IPS DF 4.7 (cell line): ENCODE measurements at regions not wholly inside any gene's neighbourhood (a gene's known extent, or its start where the extent isn't known, plus 50 kb on each side); places are given as distances from the start of the nearest gene placed in this dataset.

Source experiments
- DNase-seq: peaks from one replicate; pipeline ENCODE4 v3.0.0-alpha.2; 2013; ENCODE audit warnings: low spot score; ENCODE audit errors: extremely low read depth

DNA sequence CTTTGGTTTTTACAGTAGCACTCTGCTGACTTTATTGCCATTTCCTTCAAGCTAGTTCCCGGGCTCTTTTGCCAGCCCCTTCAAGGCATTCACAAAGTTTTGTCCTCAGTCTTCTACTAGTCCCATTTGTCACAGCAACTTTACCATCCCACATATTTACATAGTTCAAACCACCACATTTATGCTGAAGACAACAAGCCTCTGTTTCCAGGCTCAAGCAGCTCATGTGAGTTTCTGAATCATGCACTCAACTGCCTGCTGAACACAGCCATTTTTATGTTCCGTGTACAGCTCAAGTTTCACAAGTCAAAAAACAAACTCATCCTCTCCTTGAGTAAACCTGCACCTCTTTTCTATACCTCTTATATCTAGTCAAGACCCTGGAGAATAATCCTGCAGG lies 977.0 kb upstream of the SLC10A2 start:
- DNase-seq: no peak

DNA sequence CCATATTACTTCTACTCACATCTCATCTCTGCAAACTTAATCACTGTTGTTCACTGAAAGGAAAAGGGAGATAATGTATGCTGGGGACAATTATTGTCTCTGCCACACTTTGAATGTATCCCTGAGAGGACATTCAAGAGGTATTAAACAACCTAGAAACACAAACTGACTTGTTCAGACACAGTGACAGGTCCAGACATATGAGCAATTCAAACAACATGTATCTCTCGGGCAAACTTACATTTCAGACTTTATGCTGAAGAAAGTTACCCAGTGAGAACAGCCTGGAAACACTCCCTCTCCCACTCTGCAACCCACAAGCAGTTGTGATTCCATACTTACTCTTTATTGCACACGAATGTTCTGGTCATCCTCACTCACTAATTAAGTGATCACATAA lies 968.7 kb upstream of the SLC10A2 start:
- no peak for DNase-seq

DNA sequence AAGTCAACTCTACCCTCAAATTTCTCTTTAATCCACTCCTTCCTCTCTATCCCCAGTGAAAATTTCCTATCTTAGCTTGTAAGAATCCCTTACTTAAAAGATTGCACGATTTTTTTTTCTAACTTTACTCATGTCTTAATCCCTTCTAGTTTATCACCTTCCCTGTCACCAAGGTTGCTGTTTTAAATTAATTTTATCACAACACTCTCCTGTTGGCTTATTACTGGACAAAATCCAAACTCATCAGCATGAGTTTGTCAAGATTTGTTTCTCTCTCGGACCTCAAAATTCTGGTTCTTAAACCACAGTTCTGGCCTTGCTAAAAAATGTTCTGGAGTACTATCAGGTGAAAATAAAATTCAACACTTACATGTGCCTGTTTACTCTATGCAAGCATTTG lies 959.1 kb upstream of the SLC10A2 start:
- no peak for DNase-seq

DNA sequence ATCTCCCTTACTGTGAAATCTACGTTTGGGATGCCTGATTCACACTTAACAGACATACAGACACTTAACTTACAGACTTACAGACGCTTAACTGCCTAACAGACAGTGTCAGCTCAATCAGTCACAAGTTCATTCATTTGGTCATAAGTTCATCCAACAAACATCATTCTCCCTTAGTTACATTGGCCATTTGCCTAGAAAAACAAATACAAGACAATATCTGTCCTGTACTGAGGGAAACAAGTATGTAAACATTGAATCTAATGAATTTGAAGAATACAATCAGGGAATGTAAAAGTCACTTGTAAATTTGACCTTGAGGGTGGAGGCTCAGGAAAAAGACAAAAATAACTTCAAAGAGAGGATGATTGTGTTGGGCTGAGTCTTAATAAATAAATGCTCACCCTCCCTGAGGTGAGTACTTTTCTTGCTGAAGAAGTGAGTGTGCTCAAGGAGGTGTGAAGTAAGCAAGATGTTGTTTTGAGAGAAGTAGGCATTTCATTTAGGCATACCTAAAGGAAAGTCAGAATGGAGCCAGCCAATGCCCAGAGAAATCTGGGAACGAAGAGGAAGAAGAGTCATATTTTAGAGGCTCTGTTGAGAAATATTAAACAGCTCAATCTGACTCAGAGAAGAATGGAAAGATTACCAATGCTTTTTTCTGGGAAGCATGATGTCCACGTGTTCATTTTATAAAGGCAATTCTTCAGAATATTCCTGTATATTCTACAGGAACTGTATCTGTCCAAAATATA lies 958.4 kb upstream of the SLC10A2 start:
- no peak for DNase-seq

DNA sequence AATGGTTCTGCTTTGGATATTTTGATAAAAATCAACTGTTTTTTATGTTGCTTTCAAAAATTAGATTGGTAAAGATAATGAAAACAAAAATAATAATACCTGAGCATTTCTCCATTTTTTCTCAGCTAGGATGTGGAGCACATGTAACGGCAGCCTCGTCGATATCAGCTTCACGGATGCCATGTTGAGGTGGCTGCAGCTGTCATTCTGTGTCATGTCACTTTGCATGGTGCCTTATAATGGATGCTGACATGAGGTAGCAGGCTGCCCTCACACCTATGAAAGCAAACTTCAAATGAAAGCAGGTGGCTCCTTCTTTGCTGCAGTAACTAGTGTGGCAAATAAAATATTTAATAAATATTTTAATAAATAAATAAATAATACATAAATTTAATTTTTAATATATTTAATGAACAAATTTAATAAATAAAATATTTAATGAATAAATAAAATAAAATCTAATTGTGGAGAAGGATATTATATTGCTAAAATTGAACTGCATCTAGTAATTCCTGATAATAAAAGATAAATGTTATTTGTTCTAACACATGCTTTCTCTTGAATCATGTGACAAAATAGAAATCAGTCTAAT lies 955.7 kb upstream of the SLC10A2 start:
- no peak for DNase-seq

DNA sequence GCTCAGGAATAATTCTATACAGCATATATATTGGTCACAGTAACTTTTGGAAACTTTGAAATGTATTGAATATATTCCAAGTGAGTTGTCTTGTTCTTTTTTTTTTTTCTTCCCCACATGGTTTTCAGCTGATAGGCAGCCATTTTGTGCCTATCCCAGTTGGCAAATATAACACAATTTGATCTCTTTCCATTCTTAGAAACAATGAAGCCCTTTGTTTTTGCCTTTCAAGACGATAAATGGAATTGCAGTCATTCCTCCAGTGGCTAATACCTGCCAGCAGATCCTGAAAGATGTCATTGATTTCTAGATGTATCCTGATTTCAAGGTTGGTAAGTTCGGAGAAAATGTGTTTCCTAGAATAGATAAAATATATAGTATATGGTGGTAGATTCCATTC lies 951.1 kb upstream of the SLC10A2 start:
- no peak for DNase-seq

DNA sequence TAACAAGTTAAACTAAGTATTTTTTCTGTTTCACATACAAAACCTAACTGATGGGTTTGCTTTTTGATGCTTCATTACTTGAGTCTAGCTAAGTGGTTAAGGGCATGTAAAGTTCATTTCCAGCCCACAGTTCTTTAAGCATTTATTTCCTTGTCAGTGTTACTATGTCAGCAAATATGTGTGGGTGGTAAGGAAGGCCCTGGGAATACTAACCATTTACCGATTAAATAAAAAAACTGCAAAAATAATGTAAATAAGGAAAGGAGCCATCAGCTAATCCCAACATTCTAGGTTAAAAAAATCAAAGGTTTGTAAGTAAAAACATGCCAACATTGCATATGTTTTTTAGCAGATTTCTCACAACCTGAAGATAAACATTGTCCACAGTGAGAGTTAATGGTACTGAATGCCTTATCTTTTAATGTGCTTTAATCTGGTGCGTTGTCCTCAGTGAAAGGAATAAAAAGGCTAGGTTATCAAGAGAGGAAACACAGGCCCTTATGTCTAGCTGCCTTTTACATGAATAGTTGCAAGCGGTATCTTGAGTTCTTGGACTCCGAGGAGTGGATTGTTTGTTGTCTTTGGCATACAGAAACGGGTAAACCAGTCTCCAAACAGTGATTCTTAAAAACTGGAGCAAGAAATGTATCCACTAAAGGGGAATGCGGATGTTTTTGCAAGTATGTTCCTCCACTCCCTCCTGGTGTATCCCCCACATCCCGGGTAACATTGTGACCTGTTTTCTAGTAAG lies 949.6 kb upstream of the SLC10A2 start:
- DNase-seq: no peak

DNA sequence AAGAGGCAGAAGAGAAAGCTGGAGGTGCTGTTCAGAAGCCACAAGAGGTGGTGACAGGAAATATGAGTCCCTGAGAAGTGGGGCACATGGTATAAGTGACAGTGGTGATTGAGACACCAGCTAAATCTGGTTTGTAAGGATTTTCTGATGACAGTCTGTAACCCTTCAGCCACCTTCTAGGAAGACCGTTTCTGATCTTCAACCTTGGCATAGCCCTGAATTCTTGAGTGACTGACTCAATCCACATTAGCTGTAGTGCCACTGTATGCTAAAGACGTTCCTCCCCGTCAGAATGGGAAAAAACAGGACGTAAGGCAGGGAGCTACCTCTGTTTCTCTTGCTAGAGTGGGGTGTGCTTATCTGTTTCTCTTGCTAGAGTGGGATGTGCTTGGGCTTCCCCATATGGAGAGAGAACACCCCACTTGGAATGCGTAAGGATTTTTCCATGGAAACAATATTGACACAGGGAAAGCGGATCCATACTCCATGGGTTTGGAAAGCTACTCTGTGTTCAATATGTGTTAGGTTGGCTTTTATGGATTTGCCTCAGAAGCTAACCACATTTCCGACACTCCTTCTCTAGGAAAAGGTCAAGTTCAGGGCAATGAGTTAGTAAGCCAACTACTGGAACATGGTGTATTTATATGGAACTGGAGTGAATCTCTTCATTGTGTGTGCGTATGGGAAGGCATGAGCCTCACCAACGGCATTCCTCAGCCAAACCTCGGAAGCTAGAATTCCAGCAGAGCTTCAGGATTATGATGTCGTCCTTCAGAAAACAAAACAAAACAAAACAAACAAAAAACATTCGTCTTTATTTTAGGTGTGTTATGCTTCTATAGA lies 948.8 kb upstream of the SLC10A2 start:
- DNase-seq: no peak

DNA sequence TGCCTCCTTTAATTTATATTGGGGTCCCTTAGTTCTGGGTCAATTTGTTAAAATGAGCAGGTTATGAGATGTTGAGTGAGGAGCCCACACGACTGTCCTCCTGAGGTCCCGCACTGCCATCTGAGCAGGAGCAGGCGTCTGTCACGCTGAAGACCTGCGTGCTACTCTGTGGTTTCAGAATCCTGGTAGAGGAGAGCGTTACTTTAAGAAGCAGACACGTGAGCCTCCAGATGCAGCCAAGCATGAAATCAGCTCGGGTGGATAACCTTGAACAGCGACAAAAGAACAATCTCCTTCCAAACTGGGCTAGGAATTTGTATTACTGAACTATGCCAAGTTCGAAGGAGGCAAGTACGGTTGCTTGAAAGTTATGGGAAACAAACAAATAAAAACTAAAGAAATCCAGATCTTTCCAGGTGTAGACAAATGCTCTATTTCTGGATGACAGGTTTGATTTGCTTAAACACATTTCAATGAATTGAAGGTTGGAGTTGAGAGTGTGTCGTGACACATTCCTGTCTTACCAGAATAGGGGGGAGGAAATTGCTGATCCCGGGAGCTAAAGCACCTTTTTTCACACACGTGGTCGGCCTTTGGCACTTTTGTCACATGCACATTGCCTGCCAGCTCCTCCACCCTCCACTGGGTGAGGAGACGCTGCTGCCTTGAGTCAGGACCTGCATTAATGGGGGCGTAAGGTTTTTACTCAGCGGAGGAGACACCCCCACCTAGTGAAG lies 945.5 kb upstream of the SLC10A2 start:
- DNase-seq: no peak

DNA sequence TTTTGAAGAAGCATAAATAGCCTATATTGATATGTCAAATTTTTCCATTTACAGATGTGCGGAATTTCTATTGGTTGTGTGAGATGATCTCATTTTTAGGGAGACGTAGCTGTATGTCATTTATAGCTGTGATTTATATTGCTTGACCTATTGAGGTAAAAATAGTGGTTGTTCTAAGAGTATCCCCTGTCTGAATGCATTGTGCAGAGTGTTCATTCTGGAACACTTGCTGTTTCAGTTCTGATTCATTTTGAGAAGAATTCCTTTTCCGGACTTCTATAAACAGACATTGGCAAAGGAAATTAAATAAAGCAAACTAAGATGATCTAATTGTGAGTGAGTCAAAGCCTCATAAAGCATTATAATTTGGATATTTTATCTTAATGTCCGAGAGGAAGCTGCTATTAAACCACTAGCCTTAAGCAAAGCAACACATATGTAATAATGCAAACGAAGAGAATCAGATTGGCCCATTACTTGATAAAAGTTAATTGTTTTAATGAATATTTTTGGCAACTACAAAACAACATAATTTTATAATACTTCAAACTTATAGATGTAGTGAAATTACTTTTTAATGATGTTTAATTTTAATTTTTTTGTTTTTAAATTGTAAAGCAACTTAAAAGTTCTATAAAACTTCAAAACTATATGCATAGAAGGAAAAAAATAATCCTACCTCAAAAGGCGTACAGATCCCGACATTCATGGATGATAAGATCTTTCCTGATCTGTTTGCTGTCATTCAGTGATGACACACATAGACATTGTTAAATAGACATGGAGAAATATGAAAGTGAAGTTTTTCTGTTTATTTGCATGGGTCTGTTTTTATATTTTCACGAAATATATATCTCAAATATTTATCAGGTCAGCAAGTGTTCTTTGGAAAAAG lies 942.6 kb upstream of the SLC10A2 start:
- DNase-seq: no peak

DNA sequence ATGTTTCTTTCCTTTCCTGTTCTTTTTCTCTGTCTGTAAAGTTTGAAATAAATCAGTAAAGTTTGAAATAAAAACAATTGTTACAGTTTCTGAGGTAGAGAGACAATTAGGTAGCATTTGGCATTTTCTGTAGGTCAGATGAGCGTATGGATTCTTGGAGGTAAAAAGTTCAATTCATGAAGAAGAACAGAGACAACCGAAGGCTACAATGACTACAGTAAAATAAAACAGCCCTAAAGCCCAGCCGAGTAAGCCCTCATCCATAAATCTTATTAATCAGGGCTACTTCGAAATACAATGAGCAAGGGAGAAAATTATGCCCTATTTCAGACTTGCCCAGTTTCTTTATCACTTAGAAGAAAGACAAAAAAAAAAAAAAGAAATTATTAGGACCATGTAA lies 941.9 kb upstream of the SLC10A2 start:
- DNase-seq: no peak

DNA sequence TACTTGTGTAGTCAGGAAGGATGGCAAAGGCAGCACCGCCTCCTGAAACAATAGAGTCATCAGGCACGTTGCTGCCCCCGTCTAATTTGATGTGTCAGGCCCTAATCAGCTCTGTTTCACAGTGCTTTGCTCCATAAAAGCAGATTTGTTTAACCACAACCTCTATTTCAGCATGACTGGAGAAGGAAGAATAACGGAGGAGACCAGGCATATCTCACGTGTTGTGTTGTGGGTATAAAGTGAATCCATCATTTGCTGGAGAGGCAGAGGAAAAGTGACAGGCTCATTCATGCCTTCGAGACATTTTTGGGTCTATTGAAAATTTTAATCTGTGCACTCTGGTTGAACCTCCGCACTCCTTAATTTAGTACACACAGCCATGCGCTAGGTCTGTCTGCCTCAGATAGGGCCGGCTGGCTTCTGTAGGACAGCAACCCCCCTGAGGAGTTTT lies 940.4 kb upstream of the SLC10A2 start:
- DNase-seq: no peak

DNA sequence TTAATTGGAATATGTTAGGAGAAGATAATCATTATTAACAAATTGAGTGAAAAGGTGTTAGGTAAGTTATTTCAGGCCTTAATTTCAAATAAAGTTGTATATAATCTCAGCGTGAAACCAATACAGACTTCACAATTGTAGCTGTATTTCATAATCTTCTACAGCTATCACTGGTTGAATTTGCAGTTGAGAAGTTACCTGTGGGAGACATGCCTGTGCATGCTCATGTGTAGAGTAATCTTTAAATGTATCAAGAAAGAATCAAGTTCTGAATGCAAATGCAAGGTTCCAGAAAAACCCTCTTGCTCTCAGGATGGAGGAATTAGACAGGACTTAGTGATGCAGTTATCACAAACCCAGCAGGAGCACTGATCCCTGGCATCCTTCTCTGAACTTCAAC lies 938.4 kb upstream of the SLC10A2 start:
- no peak for DNase-seq

DNA sequence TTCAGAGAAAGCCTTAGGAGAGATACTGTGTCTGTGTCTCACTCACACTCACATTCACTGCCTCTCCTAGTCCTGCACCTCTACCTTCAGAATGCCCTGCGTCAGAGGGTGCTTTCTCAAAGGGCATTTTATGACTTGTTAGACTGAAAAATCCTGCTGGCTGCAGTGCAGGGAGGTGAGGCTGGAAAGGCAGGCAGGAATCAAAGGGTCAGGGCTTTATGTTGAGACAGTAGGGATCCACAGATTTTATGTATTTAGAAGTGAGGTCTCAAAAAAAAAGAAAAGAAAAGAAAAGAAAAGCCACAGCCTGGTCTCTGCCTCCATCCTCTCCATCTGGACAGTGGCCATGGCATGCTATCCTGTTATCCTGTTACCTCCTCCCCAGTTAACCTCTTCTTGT lies 936.0 kb upstream of the SLC10A2 start:
- no peak for DNase-seq

DNA sequence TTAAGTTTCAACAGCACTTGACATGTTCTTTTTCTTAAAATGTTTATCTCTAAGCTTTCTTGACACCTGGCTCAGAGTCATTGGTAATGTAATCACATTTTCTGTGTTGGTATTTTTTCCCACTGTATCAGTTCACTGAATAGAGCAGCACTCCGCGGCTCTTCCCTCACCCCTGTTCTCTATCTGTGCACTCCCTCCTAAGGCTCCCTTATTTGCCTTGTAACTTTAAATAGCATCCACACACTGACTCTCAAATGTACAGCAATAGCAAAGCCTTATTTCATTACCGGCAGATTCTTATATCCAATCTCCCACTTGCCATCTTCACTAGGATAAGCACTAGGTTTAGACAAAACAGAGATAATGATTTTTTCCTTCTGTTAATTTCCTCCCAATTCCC lies 935.5 kb upstream of the SLC10A2 start:
- DNase-seq: no peak

DNA sequence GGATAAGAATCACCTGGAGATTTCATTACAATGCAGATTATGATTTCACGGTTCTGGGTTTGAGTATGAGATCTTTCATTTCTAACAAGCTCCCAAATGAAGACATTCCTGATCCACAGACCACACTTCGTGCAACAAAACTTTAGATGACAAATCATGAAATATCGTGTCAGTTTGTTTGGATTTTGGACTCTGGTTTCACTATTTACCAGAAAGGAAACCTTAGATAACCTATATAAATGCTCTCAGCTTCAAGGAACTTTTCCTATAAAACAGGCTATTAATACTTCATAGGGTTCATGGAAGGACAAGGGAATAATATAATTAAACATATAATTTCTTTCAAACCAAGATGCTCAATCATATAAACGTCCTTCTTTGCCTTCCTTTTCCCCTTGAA lies 930.5 kb upstream of the SLC10A2 start:
- no peak for DNase-seq

DNA sequence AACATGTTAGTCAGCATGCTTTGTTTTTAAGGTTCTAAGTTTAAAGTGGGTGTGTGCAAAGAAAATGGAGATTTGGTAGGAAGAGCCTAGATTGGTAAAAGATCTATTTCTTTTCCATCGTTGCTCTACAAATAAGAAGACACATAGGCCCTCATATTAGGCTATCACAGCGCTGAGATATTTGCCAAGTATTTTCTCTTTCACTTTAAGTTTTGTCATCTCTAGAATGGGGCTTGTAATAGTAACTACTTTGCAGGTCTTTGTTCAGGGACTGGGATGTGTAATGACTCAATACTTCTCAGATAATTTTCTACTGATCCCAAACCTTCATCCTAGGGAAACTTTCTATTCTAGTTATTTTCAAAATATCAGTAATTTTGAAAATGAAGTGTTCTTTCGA lies 917.7 kb upstream of the SLC10A2 start:
- DNase-seq: no peak

DNA sequence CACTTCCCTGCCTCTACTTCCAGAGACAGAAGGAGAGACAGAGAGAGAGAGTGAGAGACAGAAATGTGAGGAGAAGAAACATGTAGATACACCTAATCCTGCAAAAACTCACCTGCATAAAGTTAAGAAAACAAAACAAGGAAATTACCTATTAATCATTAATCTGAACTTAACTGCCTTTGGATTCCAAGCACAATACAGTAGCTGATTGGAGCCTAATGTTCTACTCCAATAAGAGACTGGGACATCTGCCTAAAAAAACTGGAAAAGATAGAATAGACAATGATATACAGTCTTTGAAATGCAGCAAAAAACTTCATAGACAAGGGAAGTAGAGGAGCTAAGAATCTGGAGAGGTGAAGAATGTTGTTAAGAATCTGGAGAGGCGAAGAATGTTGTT lies 910.2 kb upstream of the SLC10A2 start:
- DNase-seq: no peak

DNA sequence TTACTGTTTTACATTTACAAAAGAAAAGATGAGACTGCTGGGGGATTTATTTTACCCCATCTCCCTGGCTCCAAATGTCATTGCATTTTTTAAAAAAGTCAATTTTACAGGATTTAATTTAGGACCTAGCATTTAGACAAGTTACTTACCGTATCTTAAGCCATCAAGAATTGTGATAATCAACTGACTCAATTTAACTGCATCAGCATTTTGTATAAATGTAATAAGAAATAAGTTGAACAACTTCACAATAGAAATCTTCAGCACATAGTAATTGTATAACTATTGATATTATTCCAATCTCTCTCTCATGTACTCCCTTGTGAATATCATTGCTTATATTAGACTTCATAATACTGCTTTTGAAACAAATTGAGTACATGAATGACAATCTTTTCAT lies 907.5 kb upstream of the SLC10A2 start:
- no peak for DNase-seq

DNA sequence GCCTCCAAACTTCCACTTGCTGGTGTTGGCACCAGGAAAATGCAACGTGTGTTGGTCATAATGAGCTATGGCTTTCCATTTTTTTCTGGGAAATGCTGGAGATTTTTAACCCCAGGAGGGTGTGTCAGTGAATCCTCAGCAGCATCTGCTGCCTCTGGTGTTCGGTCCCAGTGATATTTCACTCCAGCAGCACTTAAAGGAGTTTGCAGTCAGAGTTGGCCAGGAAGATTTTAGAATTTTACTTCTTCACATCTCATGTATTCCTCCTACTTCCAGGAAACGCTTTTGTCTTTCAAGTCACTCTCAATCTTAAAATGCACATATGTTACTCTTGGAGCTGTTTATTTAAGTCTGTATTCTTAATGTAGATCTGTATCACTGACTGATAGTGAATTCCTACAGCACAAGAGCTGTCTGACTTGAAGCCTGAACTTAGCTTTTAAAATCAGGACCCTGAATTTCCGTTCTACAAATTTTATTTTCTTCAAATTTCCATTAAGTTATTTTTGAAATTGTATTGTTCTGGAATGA lies 903.4 kb upstream of the SLC10A2 start:
- no peak for DNase-seq
